ENCODE measurements at regions not wholly inside any gene's neighbourhood (a gene's known extent, or its start where the extent isn't known, plus 50 kb on each side); places are given as distances from the start of the nearest gene placed in this dataset.
"Not testable (repeated sequence)": the region's sequence is repeated elsewhere in the genome, so short reads cannot be mapped to it uniquely, and the experiment has no call there.

GRCh38 chr6:27591699-27592480 lies 119.0 kb upstream of the ZNF184 start:
- H3K27ac ChIP-seq (ENCODE audit: low read depth, low read length) = no peak overlapping the region
- peak overlapping the region; percentile 15 for H3K9ac ChIP-seq (ENCODE audit: extremely low read depth, low read length, poor library complexity, severe bottlenecking)
- no peaks in the 10 kb centered on the region for H3K4me1 ChIP-seq (ENCODE audit: control insufficient read depth, insufficient read depth, low read length)
- Mint-ChIP-seq H3K4me1 (no peaks in the 10 kb centered on the region), H3K27me3 (ENCODE audit: insufficient read depth) (peaks cover 10% of the 10 kb centered on the region), H3K27ac (no peak overlapping the region), H3K9me3 (no peaks in the 10 kb centered on the region), H3K36me3 (ENCODE audit: low read depth) (no peaks in the 10 kb centered on the region), H3K4me3 (no peak overlapping the region)
- 6% methylated on average over 18 to 22 of the region's 22 CpGs for WGBS, 2 experiments (ENCODE audit: insufficient coverage in 1 of 2, insufficient read length in 1 of 2)
- peak; percentile 46 for TF ChIP-seq CTCF (conservative IDR thresholded peaks at IDR 0.05)
- H3K27me3 ChIP-seq (ENCODE audit: control insufficient read depth, insufficient read depth, low read length, poor library complexity, severe bottlenecking) = peaks cover 15% of the 10 kb centered on the region
- H3K36me3 ChIP-seq (ENCODE audit: control insufficient read depth, insufficient read depth, low read length) = no peaks in the 10 kb centered on the region
- H3K4me3 ChIP-seq (ENCODE audit: low read length) = peak overlapping the region; percentile 90
- peak; percentile 81 for DNase-seq
- no peaks in the 10 kb centered on the region for H3K9me3 ChIP-seq (ENCODE audit: control insufficient read depth, low read length)

DNA sequence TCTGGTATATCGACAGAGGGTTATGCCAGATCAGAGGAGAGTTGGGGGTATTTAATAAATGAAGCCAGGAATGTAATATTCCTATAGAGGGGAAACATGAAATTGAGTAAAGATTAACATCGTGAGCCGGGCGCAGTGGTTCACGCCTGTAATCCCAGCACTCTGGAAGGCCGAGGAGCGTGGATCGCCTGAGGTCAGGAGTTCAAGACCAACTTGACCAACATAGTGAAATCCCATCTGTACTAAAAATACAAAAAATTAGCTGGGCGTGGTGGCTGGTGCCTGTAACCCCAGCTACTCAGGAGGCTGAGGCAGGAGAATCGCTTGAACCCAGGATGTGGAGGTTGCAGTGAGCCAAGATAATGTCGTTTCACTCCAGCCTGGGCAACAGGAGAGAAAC lies 112.4 kb upstream of the ZNF184 start:
- not testable (repeated sequence) for H3K9ac ChIP-seq (ENCODE audit: extremely low read depth, low read length, poor library complexity, severe bottlenecking); H3K27me3 ChIP-seq (ENCODE audit: control insufficient read depth, insufficient read depth, low read length, poor library complexity, severe bottlenecking); H3K9me3 ChIP-seq (ENCODE audit: control insufficient read depth, low read length); H3K36me3 Mint-ChIP-seq (ENCODE audit: low read depth); H3K9me3 Mint-ChIP-seq; H3K27ac ChIP-seq (ENCODE audit: low read depth, low read length); H3K4me1 Mint-ChIP-seq; DNase-seq; H3K27me3 Mint-ChIP-seq (ENCODE audit: insufficient read depth); H3K4me3 ChIP-seq (ENCODE audit: low read length); H3K36me3 ChIP-seq (ENCODE audit: control insufficient read depth, insufficient read depth, low read length); H3K27ac Mint-ChIP-seq; H3K4me3 Mint-ChIP-seq; H3K4me1 ChIP-seq (ENCODE audit: control insufficient read depth, insufficient read depth, low read length)
- WGBS, 2 experiments (ENCODE audit: insufficient coverage in 1 of 2, insufficient read length in 1 of 2) = 93 to 97% methylated on average over 6 to 11 of the region's 11 CpGs

DNA sequence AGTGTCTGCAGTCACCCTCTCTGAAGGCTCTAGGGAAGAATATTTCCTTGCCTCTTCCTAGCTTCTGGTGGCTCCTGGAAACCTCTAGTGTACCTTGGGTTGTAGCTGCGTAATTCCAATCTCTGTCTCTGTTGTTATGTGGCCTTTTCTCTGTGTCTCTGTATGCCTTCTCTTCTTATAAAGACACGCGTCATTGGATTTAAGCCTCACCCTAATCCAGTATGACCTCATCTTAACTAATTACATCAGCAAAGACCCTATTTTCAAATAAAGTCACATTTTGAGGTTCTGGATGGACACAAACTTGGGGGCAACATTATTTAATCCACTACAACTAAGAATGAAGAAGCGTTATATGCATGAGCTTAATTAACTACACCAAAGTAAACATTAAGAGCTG lies 111.4 kb upstream of the ZNF184 start:
- Mint-ChIP-seq H3K27me3 (ENCODE audit: insufficient read depth) (peaks cover 4% of the 10 kb centered on the region), H3K36me3 (ENCODE audit: low read depth) (no peaks in the 10 kb centered on the region), H3K9me3 (no peaks in the 10 kb centered on the region), H3K27ac (no peak overlapping the region), H3K4me1 (peaks cover 3% of the 10 kb centered on the region), H3K4me3 (peak overlapping the region; percentile 66)
- Histone ChIP-seq H3K9ac (ENCODE audit: extremely low read depth, low read length, poor library complexity, severe bottlenecking) (no peak overlapping the region), H3K9me3 (ENCODE audit: control insufficient read depth, low read length) (no peaks in the 10 kb centered on the region), H3K36me3 (ENCODE audit: control insufficient read depth, insufficient read depth, low read length) (no peaks in the 10 kb centered on the region), H3K27me3 (ENCODE audit: control insufficient read depth, insufficient read depth, low read length, poor library complexity, severe bottlenecking) (no peaks in the 10 kb centered on the region), H3K27ac (ENCODE audit: low read depth, low read length) (no peak overlapping the region), H3K4me1 (ENCODE audit: control insufficient read depth, insufficient read depth, low read length) (no peaks in the 10 kb centered on the region), H3K4me3 (ENCODE audit: low read length) (no peak overlapping the region)
- WGBS, 2 experiments (ENCODE audit: insufficient coverage in 1 of 2, insufficient read length in 1 of 2) = 90 to 92% methylated on average over 3 to 4 of the region's 4 CpGs
- TF ChIP-seq CTCF (conservative IDR thresholded peaks at IDR 0.05) = no peak
- no peak for DNase-seq

Data from endodermal cell (in vitro differentiated cells).